GM23338 (cell line): ENCODE measurements at regions not wholly inside any gene's neighbourhood (a gene's known extent, or its start where the extent isn't known, plus 50 kb on each side); places are given as distances from the start of the nearest gene placed in this dataset.

Experiments used
- CTCF ChIP-seq, 2 experiments: fragments of 200-600 bp in 1 of 2; sonication (generic) in 1 of 2; conservative IDR thresholded peaks; 2 replicates each; pipeline versions ENCODE4 v1.5.1 to v1.6.1; 2016 to 2017; ENCODE audit warnings: antibody characterized with exemption in 2 of 2, low read depth in 2 of 2, mild to moderate bottlenecking in 2 of 2, moderate library complexity in 1 of 2
- EZH2 ChIP-seq: fragments of 200-600 bp; sonication (generic); IDR thresholded peaks from one replicate; pipeline ENCODE4 v1.8.0; 2017; ENCODE audit warnings: antibody characterized with exemption, mild to moderate bottlenecking, low read depth; ENCODE audit not compliant: unreplicated experiment
- TF ChIP-seq, protein P1 (sequence below): IDR thresholded peaks from one replicate; pipeline ENCODE4 v1.6.1; 2018; ENCODE audit warnings: antibody characterized with exemption; ENCODE audit not compliant: unreplicated experiment

DNA sequence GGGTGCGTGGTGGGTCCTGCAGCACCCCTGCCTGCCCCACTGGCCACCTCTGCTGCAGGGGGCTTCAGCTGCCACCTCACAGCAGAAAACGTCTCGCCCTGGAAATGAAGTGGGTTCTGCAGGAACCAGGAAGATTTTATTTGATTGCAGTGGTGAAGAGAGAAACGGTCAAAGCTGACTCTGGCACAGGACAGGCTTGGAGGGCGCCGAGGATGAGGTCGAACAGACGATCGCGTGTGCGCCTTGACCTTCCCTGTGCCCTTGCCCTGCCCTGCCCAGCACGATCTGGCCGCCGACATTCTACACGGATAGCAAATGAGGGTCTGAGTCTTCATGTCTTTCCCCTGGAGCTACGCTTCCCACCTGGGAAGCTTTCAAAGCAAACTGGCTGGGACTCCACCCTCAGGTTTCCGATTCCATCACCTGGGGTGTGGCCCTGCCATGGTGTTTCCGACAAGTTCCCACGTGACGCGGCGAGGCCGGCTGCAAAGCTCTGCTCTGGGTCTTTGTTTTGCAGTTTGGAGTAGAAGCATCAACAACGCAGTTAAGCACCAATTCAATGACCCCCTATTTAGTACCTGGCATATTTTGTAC, 50.3 kb upstream of the TUBGCP3 start:
- TF ChIP-seq CTCF (conservative IDR thresholded peaks at IDR 0.05; ENCODE audit: low read depth in 2 of 2) (no peak), EZH2 (no peak)
- TF ChIP-seq, protein P1, sequence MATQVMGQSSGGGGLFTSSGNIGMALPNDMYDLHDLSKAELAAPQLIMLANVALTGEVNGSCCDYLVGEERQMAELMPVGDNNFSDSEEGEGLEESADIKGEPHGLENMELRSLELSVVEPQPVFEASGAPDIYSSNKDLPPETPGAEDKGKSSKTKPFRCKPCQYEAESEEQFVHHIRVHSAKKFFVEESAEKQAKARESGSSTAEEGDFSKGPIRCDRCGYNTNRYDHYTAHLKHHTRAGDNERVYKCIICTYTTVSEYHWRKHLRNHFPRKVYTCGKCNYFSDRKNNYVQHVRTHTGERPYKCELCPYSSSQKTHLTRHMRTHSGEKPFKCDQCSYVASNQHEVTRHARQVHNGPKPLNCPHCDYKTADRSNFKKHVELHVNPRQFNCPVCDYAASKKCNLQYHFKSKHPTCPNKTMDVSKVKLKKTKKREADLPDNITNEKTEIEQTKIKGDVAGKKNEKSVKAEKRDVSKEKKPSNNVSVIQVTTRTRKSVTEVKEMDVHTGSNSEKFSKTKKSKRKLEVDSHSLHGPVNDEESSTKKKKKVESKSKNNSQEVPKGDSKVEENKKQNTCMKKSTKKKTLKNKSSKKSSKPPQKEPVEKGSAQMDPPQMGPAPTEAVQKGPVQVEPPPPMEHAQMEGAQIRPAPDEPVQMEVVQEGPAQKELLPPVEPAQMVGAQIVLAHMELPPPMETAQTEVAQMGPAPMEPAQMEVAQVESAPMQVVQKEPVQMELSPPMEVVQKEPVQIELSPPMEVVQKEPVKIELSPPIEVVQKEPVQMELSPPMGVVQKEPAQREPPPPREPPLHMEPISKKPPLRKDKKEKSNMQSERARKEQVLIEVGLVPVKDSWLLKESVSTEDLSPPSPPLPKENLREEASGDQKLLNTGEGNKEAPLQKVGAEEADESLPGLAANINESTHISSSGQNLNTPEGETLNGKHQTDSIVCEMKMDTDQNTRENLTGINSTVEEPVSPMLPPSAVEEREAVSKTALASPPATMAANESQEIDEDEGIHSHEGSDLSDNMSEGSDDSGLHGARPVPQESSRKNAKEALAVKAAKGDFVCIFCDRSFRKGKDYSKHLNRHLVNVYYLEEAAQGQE: no peak
